Stimulated activated effector memory CD8-positive, alpha-beta T cell treated with anti-CD3 and anti-CD28 coated beads, Interleukin-12 subunit alpha, Interleukin-12 subunit beta, amount 100 ng/mL, for 72 hours (primary cell): ENCODE measurements at regions not wholly inside any gene's neighbourhood (a gene's known extent, or its start where the extent isn't known, plus 50 kb on each side); places are given as distances from the start of the nearest gene placed in this dataset.

Source experiments
- ATAC-seq: fragments of 150-1000 bp; cut with Tn5 transposase; 2 replicates; pipeline ENCODE4 v1.10.0; 2021
- DNase-seq, 2 donors: peaks; one replicate each; pipeline ENCODE4 v3.0.0; 2021 to 2022; ENCODE audit warnings: low spot score in 2 of 2
- H3K27ac Mint-ChIP-seq: one replicate; pipeline ENCODE4 v1.8.0; 2022; ENCODE audit warnings: mild to moderate bottlenecking, mixed read lengths
- H3K36me3 Mint-ChIP-seq: one replicate; pipeline ENCODE4 v1.8.0; 2022; ENCODE audit warnings: mild to moderate bottlenecking, mixed read lengths
- H3K4me1 Mint-ChIP-seq: one replicate; pipeline ENCODE4 v1.8.0; 2022; ENCODE audit warnings: mixed read lengths
- H3K4me3 Mint-ChIP-seq: one replicate; pipeline ENCODE4 v1.8.0; 2022; ENCODE audit warnings: mild to moderate bottlenecking, mixed read lengths
- H3K9me3 Mint-ChIP-seq: one replicate; pipeline ENCODE4 v1.8.0; 2022; ENCODE audit warnings: mixed read lengths

- Mint-ChIP-seq H3K36me3 (no peaks in the 10 kb centered on the region), H3K4me3 (no peak overlapping the region), H3K4me1 (no peaks in the 10 kb centered on the region), H3K27ac (no peak overlapping the region), H3K9me3 (peaks cover 13% of the 10 kb centered on the region)
- ATAC-seq (no peak), DNase-seq (no peak)
Measured at GRCh38 chr18:65336411-65336810, 414.4 kb upstream of the CDH7 start.

GRCh38 chr18:65329010-65329409 lies 421.8 kb upstream of the CDH7 start:
- Mint-ChIP-seq H3K9me3 (peaks cover 15% of the 10 kb centered on the region), H3K27ac (no peak overlapping the region), H3K4me3 (no peak overlapping the region), H3K4me1 (no peaks in the 10 kb centered on the region), H3K36me3 (no peaks in the 10 kb centered on the region)
- DNase-seq: no peak
- ATAC-seq: no peak

GRCh38 chr18:65326805-65327204 lies 424.0 kb upstream of the CDH7 start:
- H3K4me3 Mint-ChIP-seq: no peak overlapping the region
- no peak for ATAC-seq
- no peaks in the 10 kb centered on the region for H3K4me1 Mint-ChIP-seq
- no peaks in the 10 kb centered on the region for H3K36me3 Mint-ChIP-seq
- DNase-seq: no peak
- peaks cover 14% of the 10 kb centered on the region for H3K9me3 Mint-ChIP-seq
- no peak overlapping the region for H3K27ac Mint-ChIP-seq

GRCh38 chr18:65322895-65323294 lies 427.9 kb upstream of the CDH7 start:
- DNase-seq (no peak), ATAC-seq (no peak)
- Mint-ChIP-seq H3K36me3 (no peaks in the 10 kb centered on the region), H3K9me3 (peaks cover 19% of the 10 kb centered on the region), H3K4me3 (no peak overlapping the region), H3K4me1 (no peaks in the 10 kb centered on the region), H3K27ac (no peak overlapping the region)

- H3K4me3 Mint-ChIP-seq: no peak overlapping the region
- H3K36me3 Mint-ChIP-seq: no peaks in the 10 kb centered on the region
- H3K9me3 Mint-ChIP-seq: peaks cover 5% of the 10 kb centered on the region
- no peak for DNase-seq
- ATAC-seq: no peak
- no peak overlapping the region for H3K27ac Mint-ChIP-seq
- H3K4me1 Mint-ChIP-seq: no peaks in the 10 kb centered on the region
Measured at GRCh38 chr18:65298422-65298821, 452.4 kb upstream of the CDH7 start.

GRCh38 chr18:65288908-65289307 lies 461.9 kb upstream of the CDH7 start:
- no peaks in the 10 kb centered on the region for H3K36me3 Mint-ChIP-seq
- H3K27ac Mint-ChIP-seq: no peak overlapping the region
- no peaks in the 10 kb centered on the region for H3K4me1 Mint-ChIP-seq
- peaks cover 20% of the 10 kb centered on the region for H3K9me3 Mint-ChIP-seq
- no peak for DNase-seq
- no peak for ATAC-seq
- H3K4me3 Mint-ChIP-seq: no peak overlapping the region

GRCh38 chr18:65287652-65288051 lies 463.2 kb upstream of the CDH7 start:
- H3K36me3 Mint-ChIP-seq: no peaks in the 10 kb centered on the region
- ATAC-seq (no peak), DNase-seq (no peak)
- H3K4me3 Mint-ChIP-seq: no peak overlapping the region
- H3K4me1 Mint-ChIP-seq: no peaks in the 10 kb centered on the region
- H3K27ac Mint-ChIP-seq: no peak overlapping the region
- H3K9me3 Mint-ChIP-seq: peaks cover 20% of the 10 kb centered on the region

GRCh38 chr18:65282096-65282495 lies 468.7 kb upstream of the CDH7 start:
- Mint-ChIP-seq H3K27ac (no peak overlapping the region), H3K4me1 (no peaks in the 10 kb centered on the region), H3K9me3 (peaks cover 20% of the 10 kb centered on the region), H3K4me3 (no peak overlapping the region), H3K36me3 (no peaks in the 10 kb centered on the region)
- no peak for DNase-seq
- ATAC-seq: no peak

GRCh38 chr18:65279668-65280305 lies 471.0 kb upstream of the CDH7 start:
- H3K27ac Mint-ChIP-seq: no peak overlapping the region
- DNase-seq: no peak
- H3K4me3 Mint-ChIP-seq: no peak overlapping the region
- ATAC-seq: no peak
- H3K9me3 Mint-ChIP-seq: peaks cover 12% of the 10 kb centered on the region
- H3K36me3 Mint-ChIP-seq: no peaks in the 10 kb centered on the region
- no peaks in the 10 kb centered on the region for H3K4me1 Mint-ChIP-seq

- H3K9me3 Mint-ChIP-seq: peaks cover 9% of the 10 kb centered on the region
- H3K4me1 Mint-ChIP-seq: no peaks in the 10 kb centered on the region
- H3K36me3 Mint-ChIP-seq: no peaks in the 10 kb centered on the region
- DNase-seq: no peak
- ATAC-seq: no peak
- H3K27ac Mint-ChIP-seq: no peak overlapping the region
- H3K4me3 Mint-ChIP-seq: no peak overlapping the region
Measured at GRCh38 chr18:65278939-65279667, 471.7 kb upstream of the CDH7 start.

GRCh38 chr18:65269375-65269774 lies 481.4 kb upstream of the CDH7 start:
- no peaks in the 10 kb centered on the region for H3K4me1 Mint-ChIP-seq
- H3K36me3 Mint-ChIP-seq: no peaks in the 10 kb centered on the region

GRCh38 chr18:65265761-65266160 lies 485.1 kb upstream of the CDH7 start:
- no peak overlapping the region for H3K4me3 Mint-ChIP-seq
- peaks cover 12% of the 10 kb centered on the region for H3K9me3 Mint-ChIP-seq
- H3K4me1 Mint-ChIP-seq: no peaks in the 10 kb centered on the region
- H3K27ac Mint-ChIP-seq: no peak overlapping the region
- no peak for DNase-seq
- no peak for ATAC-seq
- H3K36me3 Mint-ChIP-seq: no peaks in the 10 kb centered on the region

More at GRCh38 chr18:65269375-65269774, 481.4 kb upstream of the CDH7 start:
- peaks cover 13% of the 10 kb centered on the region for H3K9me3 Mint-ChIP-seq
- no peak for DNase-seq
- no peak for ATAC-seq
- H3K27ac Mint-ChIP-seq: no peak overlapping the region
- no peak overlapping the region for H3K4me3 Mint-ChIP-seq

GRCh38 chr18:65260030-65260429 lies 490.8 kb upstream of the CDH7 start:
- peaks cover 17% of the 10 kb centered on the region for H3K9me3 Mint-ChIP-seq
- H3K36me3 Mint-ChIP-seq: no peaks in the 10 kb centered on the region
- no peaks in the 10 kb centered on the region for H3K4me1 Mint-ChIP-seq
- DNase-seq (no peak), ATAC-seq (no peak)
- H3K4me3 Mint-ChIP-seq: no peak overlapping the region
- H3K27ac Mint-ChIP-seq: no peak overlapping the region

- no peak for DNase-seq
- Mint-ChIP-seq H3K4me1 (no peaks in the 10 kb centered on the region), H3K27ac (no peak overlapping the region), H3K4me3 (no peak overlapping the region), H3K9me3 (peaks cover 17% of the 10 kb centered on the region), H3K36me3 (no peaks in the 10 kb centered on the region)
- no peak for ATAC-seq
Measured at GRCh38 chr18:65259403-65259802, 491.4 kb upstream of the CDH7 start.

- Mint-ChIP-seq H3K36me3 (no peaks in the 10 kb centered on the region), H3K4me1 (no peaks in the 10 kb centered on the region), H3K9me3 (peaks cover 14% of the 10 kb centered on the region), H3K4me3 (no peak overlapping the region), H3K27ac (no peak overlapping the region)
- ATAC-seq (no peak), DNase-seq (no peak)
Measured at GRCh38 chr18:65257149-65257548, 493.7 kb upstream of the CDH7 start.

- no peak overlapping the region for H3K27ac Mint-ChIP-seq
- DNase-seq (no peak), ATAC-seq (no peak)
- H3K36me3 Mint-ChIP-seq: no peaks in the 10 kb centered on the region
- no peaks in the 10 kb centered on the region for H3K4me1 Mint-ChIP-seq
- no peak overlapping the region for H3K4me3 Mint-ChIP-seq
- peaks cover 14% of the 10 kb centered on the region for H3K9me3 Mint-ChIP-seq
Measured at GRCh38 chr18:65255417-65255816, 495.4 kb upstream of the CDH7 start.
